Nephron progenitor cell (in vitro differentiated cells): ENCODE measurements at regions not wholly inside any gene's neighbourhood (a gene's known extent, or its start where the extent isn't known, plus 50 kb on each side); places are given as distances from the start of the nearest gene placed in this dataset.

Source experiments
- DNase-seq: peaks from one replicate; pipeline ENCODE4 v3.0.0; 2021
- H3K27ac Mint-ChIP-seq: 2 replicates; pipeline ENCODE4 v1.8.0; 2021; ENCODE audit warnings: mild to moderate bottlenecking, moderate library complexity, mixed read lengths
- H3K27me3 Mint-ChIP-seq: 2 replicates; pipeline ENCODE4 v1.8.0; 2021; ENCODE audit warnings: mild to moderate bottlenecking, low read depth, mixed read lengths; ENCODE audit not compliant: poor library complexity
- H3K36me3 Mint-ChIP-seq: 2 replicates; pipeline ENCODE4 v1.8.0; 2021; ENCODE audit warnings: low read depth, mixed read lengths
- H3K4me1 Mint-ChIP-seq: 2 replicates; pipeline ENCODE4 v1.8.0; 2021; ENCODE audit warnings: mixed read lengths
- H3K4me3 Mint-ChIP-seq: 2 replicates; pipeline ENCODE4 v1.8.0; 2021; ENCODE audit warnings: mild to moderate bottlenecking, moderate library complexity, mixed read lengths
- H3K9me3 Mint-ChIP-seq: 2 replicates; pipeline ENCODE4 v1.8.0; 2021; ENCODE audit warnings: mild to moderate bottlenecking, moderate library complexity, mixed read lengths
- TF ChIP-seq, protein P1 (sequence below): fragments of 200-600 bp; sonication (generic); IDR thresholded peaks from 2 replicates; pipeline ENCODE4 v1.5.0; 2021; ENCODE audit warnings: antibody characterized with exemption

DNA sequence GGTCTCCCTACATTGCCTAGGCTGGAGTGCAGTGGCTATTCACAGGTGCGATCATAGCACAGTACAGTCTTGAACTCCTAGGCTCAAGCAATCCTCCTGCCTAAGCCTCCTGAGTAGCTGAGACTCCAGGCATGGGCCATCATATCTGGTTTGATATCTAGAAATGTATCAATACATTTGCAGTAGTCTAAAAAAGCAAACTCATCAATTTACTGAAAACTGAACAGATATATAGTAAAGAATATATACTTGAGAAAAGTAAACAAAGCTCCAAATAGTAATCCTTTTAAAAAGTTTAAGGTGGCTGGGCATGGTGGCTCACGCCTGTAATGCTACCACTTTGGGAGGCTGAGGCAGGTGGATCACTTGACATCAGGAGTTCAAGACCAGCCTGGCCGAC lies 57.1 kb upstream of the KMT2C start:
- Mint-ChIP-seq H3K27me3 (peaks cover 6% of the 10 kb centered on the region), H3K9me3 (peaks cover 13% of the 10 kb centered on the region), H3K36me3 (no peaks in the 10 kb centered on the region), H3K4me1 (no peaks in the 10 kb centered on the region), H3K4me3 (no peak overlapping the region), H3K27ac (no peak overlapping the region)
- DNase-seq = no peak
- TF ChIP-seq, protein P1, sequence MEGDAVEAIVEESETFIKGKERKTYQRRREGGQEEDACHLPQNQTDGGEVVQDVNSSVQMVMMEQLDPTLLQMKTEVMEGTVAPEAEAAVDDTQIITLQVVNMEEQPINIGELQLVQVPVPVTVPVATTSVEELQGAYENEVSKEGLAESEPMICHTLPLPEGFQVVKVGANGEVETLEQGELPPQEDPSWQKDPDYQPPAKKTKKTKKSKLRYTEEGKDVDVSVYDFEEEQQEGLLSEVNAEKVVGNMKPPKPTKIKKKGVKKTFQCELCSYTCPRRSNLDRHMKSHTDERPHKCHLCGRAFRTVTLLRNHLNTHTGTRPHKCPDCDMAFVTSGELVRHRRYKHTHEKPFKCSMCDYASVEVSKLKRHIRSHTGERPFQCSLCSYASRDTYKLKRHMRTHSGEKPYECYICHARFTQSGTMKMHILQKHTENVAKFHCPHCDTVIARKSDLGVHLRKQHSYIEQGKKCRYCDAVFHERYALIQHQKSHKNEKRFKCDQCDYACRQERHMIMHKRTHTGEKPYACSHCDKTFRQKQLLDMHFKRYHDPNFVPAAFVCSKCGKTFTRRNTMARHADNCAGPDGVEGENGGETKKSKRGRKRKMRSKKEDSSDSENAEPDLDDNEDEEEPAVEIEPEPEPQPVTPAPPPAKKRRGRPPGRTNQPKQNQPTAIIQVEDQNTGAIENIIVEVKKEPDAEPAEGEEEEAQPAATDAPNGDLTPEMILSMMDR = no peak

DNA sequence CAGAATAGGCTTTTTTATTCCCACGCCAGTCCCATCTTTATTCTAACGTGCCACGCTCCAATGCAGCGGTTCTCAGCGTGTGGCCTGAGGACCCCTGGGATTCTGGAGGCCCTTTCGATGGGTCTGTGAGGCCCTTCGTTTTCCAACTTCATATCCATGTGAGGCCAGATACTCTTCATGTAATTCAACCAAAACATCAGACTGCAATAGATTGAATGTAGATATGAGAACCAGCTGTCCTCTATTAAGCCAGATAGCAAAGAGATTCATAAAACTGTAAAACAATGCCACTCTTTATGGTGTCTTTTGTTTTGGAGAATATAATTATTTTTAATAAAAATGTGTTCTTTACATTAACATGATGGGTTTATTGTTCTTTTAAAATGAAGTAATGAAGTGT lies 53.2 kb upstream of the KMT2C start:
- Mint-ChIP-seq H3K9me3 (no peaks in the 10 kb centered on the region), H3K27ac (no peak overlapping the region), H3K27me3 (peaks cover 3% of the 10 kb centered on the region), H3K36me3 (no peaks in the 10 kb centered on the region), H3K4me3 (no peak overlapping the region), H3K4me1 (no peaks in the 10 kb centered on the region)
- TF ChIP-seq, protein P1 = no peak
- no peak for DNase-seq

DNA sequence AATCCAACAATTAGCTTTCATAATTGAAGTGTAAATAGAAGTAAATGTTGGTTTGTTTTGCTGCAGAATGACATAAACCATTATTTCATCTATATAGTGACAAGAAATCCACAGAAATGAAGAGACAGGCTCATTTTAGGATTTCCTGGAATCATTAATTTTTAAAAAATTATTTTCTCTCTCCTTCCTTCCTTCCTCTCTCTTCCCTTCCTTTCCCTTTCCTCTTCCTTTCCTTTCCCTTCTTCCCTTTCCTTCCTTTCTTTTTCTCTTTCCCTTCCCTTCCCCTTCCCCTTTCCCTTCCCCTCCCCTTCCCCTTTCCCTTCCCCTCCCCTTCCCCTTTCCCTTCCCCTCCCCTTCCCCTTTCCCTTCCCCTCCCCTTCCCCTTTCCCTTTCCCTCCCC lies 51.2 kb upstream of the KMT2C start:
- no peak overlapping the region for H3K4me3 Mint-ChIP-seq
- no peaks in the 10 kb centered on the region for H3K4me1 Mint-ChIP-seq
- no peaks in the 10 kb centered on the region for H3K36me3 Mint-ChIP-seq
- no peaks in the 10 kb centered on the region for H3K9me3 Mint-ChIP-seq
- TF ChIP-seq, protein P1 = no peak
- H3K27me3 Mint-ChIP-seq = peaks cover 3% of the 10 kb centered on the region
- no peak overlapping the region for H3K27ac Mint-ChIP-seq
- DNase-seq = no peak

- Mint-ChIP-seq H3K27ac (no peak overlapping the region), H3K27me3 (peaks cover 5% of the 10 kb centered on the region), H3K36me3 (no peaks in the 10 kb centered on the region), H3K9me3 (no peaks in the 10 kb centered on the region), H3K4me3 (no peak overlapping the region), H3K4me1 (no peaks in the 10 kb centered on the region)
- DNase-seq = no peak
- TF ChIP-seq, protein P1 = no peak
Observed at GRCh38 chr7:152485826-152486225, 50.0 kb upstream of the KMT2C start.
